ENCODE measurements at regions not wholly inside any gene's neighbourhood (a gene's known extent, or its start where the extent isn't known, plus 50 kb on each side); places are given as distances from the start of the nearest gene placed in this dataset.

GRCh38 chr18:72283148-72283925 is 260.8 kb downstream of the CBLN2 start:
- CTCF ChIA-PET, result interaction anchor here (0.6 kb wide), 1 partner anchor 88 kb away, joined by 3 read pairs; no protein-coding TSS in a partner anchor
- Mint-ChIP-seq H3K4me3 (ENCODE audit: unreplicated experiment) (no peak overlapping the region), H3K9me3 (ENCODE audit: unreplicated experiment) (no peaks in the 10 kb centered on the region), H3K36me3 (ENCODE audit: insufficient read depth, unreplicated experiment) (no peaks in the 10 kb centered on the region), H3K4me1 (ENCODE audit: insufficient read depth, unreplicated experiment) (no peaks in the 10 kb centered on the region), H3K27ac (ENCODE audit: low read depth, unreplicated experiment) (no peak overlapping the region), H3K27me3 (ENCODE audit: insufficient read depth, unreplicated experiment) (no peaks in the 10 kb centered on the region)
- TF ChIP-seq CTCF (IDR thresholded peaks at IDR 0.05; ENCODE audit: unreplicated experiment), result no peak
- intact Hi-C loops (cut with micrococcal nuclease), result no loop called here
- no peak for DNase-seq (ENCODE audit: unreplicated experiment)
- POLR2A ChIA-PET, result no interaction called here
- BruUV-seq (replicated peaks), result no TSS peak

- Mint-ChIP-seq H3K27ac (ENCODE audit: low read depth, unreplicated experiment) (no peak overlapping the region), H3K36me3 (ENCODE audit: insufficient read depth, unreplicated experiment) (no peaks in the 10 kb centered on the region), H3K9me3 (ENCODE audit: unreplicated experiment) (no peaks in the 10 kb centered on the region), H3K4me1 (ENCODE audit: insufficient read depth, unreplicated experiment) (no peaks in the 10 kb centered on the region), H3K4me3 (ENCODE audit: unreplicated experiment) (no peak overlapping the region), H3K27me3 (ENCODE audit: insufficient read depth, unreplicated experiment) (no peaks in the 10 kb centered on the region)
- intact Hi-C loops (cut with micrococcal nuclease), result no loop called here
- BruUV-seq (replicated peaks), result no TSS peak
- no peak for TF ChIP-seq CTCF (IDR thresholded peaks at IDR 0.05; ENCODE audit: unreplicated experiment)
- POLR2A ChIA-PET, result interaction anchor here (0.6 kb wide), 1 partner anchor 1128 kb away, joined by 3 read pairs; no protein-coding TSS in a partner anchor
- DNase-seq (ENCODE audit: unreplicated experiment), result no peak
- CTCF ChIA-PET, result no interaction called here
Observed at GRCh38 chr18:72273025-72273424, 271.1 kb downstream of the CBLN2 start.

GRCh38 chr18:72261590-72261989 is 282.6 kb downstream of the CBLN2 start:
- no peak for TF ChIP-seq CTCF (IDR thresholded peaks at IDR 0.05; ENCODE audit: unreplicated experiment)
- intact Hi-C loops (cut with micrococcal nuclease), result no loop called here
- BruUV-seq (replicated peaks), result no TSS peak
- Mint-ChIP-seq H3K27ac (ENCODE audit: low read depth, unreplicated experiment) (no peak overlapping the region), H3K9me3 (ENCODE audit: unreplicated experiment) (no peaks in the 10 kb centered on the region), H3K4me3 (ENCODE audit: unreplicated experiment) (no peak overlapping the region), H3K4me1 (ENCODE audit: insufficient read depth, unreplicated experiment) (no peaks in the 10 kb centered on the region), H3K27me3 (ENCODE audit: insufficient read depth, unreplicated experiment) (peaks cover 22% of the 10 kb centered on the region), H3K36me3 (ENCODE audit: insufficient read depth, unreplicated experiment) (no peaks in the 10 kb centered on the region)
- CTCF ChIA-PET, result interaction anchor here (0.6 kb wide), 1 partner anchor 281 kb away, joined by 4 read pairs; no protein-coding TSS in a partner anchor
- POLR2A ChIA-PET, result no interaction called here
- DNase-seq (ENCODE audit: unreplicated experiment), result no peak

GRCh38 chr18:72246076-72246475 is 298.1 kb downstream of the CBLN2 start:
- intact Hi-C loops (cut with micrococcal nuclease), result no loop called here
- CTCF ChIA-PET, result no interaction called here
- Mint-ChIP-seq H3K27me3 (ENCODE audit: insufficient read depth, unreplicated experiment) (no peaks in the 10 kb centered on the region), H3K9me3 (ENCODE audit: unreplicated experiment) (no peaks in the 10 kb centered on the region), H3K27ac (ENCODE audit: low read depth, unreplicated experiment) (no peak overlapping the region), H3K36me3 (ENCODE audit: insufficient read depth, unreplicated experiment) (no peaks in the 10 kb centered on the region), H3K4me1 (ENCODE audit: insufficient read depth, unreplicated experiment) (no peaks in the 10 kb centered on the region), H3K4me3 (ENCODE audit: unreplicated experiment) (no peak overlapping the region)
- no peak for DNase-seq (ENCODE audit: unreplicated experiment)
- no TSS peak for BruUV-seq (replicated peaks)
- POLR2A ChIA-PET, result no interaction called here
- TF ChIP-seq CTCF (IDR thresholded peaks at IDR 0.05; ENCODE audit: unreplicated experiment), result no peak

Measured in MCF 10A (cell line).